GM12864 (cell line): ENCODE measurements at regions not wholly inside any gene's neighbourhood (a gene's known extent, or its start where the extent isn't known, plus 50 kb on each side); places are given as distances from the start of the nearest gene placed in this dataset.

ENCODE experiments used
- DNase-seq: peaks from one replicate; pipeline ENCODE4 v3.0.0-alpha.2; 2011; ENCODE audit warnings: low read depth
- H3K4me3 ChIP-seq: 2 replicates; pipeline ENCODE4 v1.5.1; 2011; ENCODE audit warnings: mild to moderate bottlenecking, low read depth, low read length, control low read depth
- CTCF ChIP-seq: IDR thresholded peaks from 2 replicates; pipeline ENCODE4 v1.5.1; 2011; ENCODE audit warnings: low read depth, mild to moderate bottlenecking, moderate library complexity, low read length, control low read depth, inconsistent platforms; ENCODE audit errors: missing control alignments

- no peak for DNase-seq
- no peak overlapping the region for H3K4me3 ChIP-seq
- TF ChIP-seq CTCF = no peak
These were observed 59.5 kb upstream of the TIPARP start for GRCh38 chr3:156614642-156615511.

GRCh38 chr3:156612903-156613302 lies 58.0 kb upstream of the SSR3 start:
- TF ChIP-seq CTCF = no peak
- DNase-seq = no peak
- no peak overlapping the region for H3K4me3 ChIP-seq

- no peak for TF ChIP-seq CTCF
- no peak for DNase-seq
- no peak overlapping the region for H3K4me3 ChIP-seq
These were observed 57.1 kb upstream of the SSR3 start for GRCh38 chr3:156611870-156612494.

GRCh38 chr3:156610154-156610553 lies 55.2 kb upstream of the SSR3 start:
- H3K4me3 ChIP-seq = no peak overlapping the region
- TF ChIP-seq CTCF = no peak
- no peak for DNase-seq

GRCh38 chr3:156609546-156609945 lies 54.6 kb upstream of the SSR3 start:
- no peak overlapping the region for H3K4me3 ChIP-seq
- DNase-seq = no peak
- no peak for TF ChIP-seq CTCF

GRCh38 chr3:156608601-156609514 lies 53.9 kb upstream of the SSR3 start:
- H3K4me3 ChIP-seq = no peak overlapping the region
- TF ChIP-seq CTCF = no peak
- DNase-seq = no peak
